ENCODE measurements at regions not wholly inside any gene's neighbourhood (a gene's known extent, or its start where the extent isn't known, plus 50 kb on each side); places are given as distances from the start of the nearest gene placed in this dataset.

GRCh38 chr15:26029146-26029545 is 166.0 kb upstream of the ATP10A start:
- TF ChIP-seq CTCF (IDR thresholded peaks at IDR 0.05; ENCODE audit: insufficient read depth, low read depth, low read length) (no peak), EZH2 (IDR thresholded peaks at IDR 0.05; ENCODE audit: insufficient read depth, low read length) (no peak)

Measured in astrocyte (in vitro differentiated cells and primary cell).